IPS-NIHi7 (cell line): ENCODE measurements at regions not wholly inside any gene's neighbourhood (a gene's known extent, or its start where the extent isn't known, plus 50 kb on each side); places are given as distances from the start of the nearest gene placed in this dataset.
A peak's percentile ranks its signal among the peaks of the same experiment; 100 is the strongest.

ENCODE experiments used
- DNase-seq: peaks from one replicate; pipeline ENCODE4 v3.0.0; 2012; ENCODE audit warnings: mixed read lengths; ENCODE audit errors: extremely low spot score

DNA sequence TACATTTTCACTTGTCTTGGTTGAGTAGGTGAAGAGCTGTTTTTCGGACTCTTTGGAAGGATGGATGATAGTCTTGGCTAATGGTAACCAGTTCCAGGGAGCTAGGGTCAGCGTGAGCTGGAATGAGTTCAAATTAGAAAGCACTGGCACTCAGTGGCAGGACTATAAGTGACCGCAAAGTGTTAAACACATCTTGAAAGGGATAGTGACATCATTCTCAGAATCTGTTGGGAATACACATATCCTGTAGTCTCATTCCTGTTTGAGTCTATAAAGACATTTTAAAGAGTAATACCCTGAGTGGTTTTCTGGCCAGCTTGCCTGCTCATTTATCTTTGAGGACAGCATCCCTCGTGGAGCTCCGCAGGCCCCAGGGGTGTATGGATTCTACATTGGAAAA is 56.7 kb upstream of the TMEM248 start:
- no peak for DNase-seq

DNA sequence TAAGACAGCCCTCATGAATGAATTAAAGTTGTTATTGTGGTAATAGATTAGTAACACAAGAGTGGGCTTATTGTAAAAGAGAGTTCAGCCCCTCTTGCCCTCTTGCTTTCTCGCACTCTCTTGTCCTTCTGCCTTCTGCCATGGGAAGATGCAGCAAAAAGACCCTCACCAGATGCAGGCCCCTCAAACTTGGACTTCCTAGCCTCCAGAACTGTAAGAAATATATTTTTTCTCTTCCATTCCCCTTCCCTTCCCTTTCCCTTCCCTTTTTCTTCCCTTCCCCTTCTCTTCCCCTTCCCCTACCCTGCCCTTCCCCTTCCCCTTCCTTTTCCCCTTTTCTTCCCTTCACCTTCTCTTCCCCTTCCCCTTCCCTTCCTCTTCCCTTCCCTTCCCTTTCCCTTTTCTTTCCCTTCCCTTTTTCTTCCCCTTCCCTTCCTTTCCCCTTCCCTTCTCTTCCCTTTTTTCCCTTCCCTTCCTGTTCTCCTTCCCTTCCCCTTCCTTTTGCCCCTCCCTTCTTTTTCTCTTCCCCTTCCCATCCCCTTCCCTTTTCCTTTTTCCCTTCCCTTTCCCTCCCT is 55.6 kb upstream of the TMEM248 start:
- DNase-seq: no peak

DNA sequence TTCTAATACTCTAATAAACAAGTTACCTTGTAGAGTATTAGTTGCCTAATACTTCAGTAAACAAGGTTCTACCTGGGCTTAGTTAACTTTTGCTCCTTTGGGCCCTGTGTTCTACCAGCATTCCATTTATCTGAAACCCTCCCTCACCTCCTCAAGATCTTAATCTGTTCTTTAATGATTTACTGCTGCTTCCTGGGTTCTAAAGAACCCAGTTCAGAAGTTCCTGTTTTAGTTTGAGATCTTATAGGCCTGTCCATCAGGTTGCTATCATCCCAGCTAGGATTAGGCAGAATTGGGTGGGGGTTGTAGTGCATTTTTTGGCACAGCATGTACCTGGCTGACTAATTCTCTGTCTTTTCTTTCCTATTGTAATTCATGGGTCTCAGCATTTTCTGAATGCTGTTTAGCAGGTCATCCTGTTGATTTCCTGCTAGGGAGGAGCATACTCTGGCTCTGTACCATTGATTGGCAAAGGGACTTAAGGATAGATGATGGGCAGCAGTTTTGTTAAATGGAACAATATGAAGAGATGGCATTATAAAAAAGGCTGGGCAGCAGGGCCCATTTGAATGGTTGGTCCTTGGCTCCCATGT is 53.7 kb upstream of the TMEM248 start:
- peak; percentile 11 for DNase-seq

DNA sequence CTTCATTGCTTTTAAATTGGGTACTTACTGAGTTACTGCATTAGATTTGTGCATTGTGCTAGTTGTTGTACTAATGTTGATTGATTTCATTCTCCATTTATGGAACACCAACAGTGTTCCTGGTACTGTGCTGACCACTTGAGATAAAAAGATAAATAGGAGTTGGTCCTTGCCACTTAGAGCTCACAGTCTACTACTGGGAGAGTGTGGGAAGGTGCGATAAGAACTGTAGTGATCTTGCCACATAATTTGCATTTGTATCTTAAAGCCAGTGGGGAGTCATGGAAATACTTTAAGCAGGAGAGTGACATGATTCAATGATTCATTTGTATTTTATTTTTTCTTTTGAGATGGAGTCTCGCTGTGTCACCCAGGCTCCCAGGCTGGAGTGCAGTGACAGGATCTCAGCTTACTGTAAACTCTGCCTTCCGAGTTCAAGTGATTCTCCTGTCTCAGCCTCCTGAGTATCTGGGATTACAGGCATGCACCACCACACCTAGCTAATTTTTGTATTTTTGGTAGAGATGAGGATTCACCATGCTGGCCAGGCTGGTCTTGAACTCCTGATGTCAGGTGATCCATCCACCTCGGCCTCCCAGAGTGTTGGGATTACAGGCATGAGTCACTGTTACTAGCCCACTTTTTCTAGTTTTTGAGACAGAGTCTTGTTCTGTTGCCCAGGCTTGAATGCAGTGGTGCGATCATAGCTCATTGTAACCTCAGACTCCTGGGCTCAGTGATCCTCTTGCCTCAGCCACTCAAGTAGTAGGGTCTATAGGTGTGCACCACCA is 51.2 kb upstream of the TMEM248 start:
- no peak for DNase-seq

DNA sequence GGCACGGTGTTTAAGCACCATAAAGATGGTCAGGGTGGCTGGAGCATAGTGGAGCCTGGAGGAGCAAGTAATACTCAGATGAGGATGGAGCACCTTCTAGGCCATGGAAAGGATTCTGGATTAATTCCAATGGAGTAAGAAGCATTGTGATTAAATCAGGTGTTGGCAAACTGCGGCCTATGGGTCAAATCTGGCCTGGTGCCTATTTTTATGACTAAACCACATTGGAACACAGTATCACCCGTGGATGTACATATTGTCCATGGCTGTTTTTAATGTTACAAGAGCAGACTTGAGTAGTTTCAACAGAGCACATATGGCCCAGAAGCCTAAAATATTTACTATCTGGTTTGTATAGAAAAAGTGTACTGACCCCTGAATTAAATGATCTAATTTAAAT is 49.9 kb upstream of the TMEM248 start:
- no peak for DNase-seq
